ENCODE measurements at regions not wholly inside any gene's neighbourhood (a gene's known extent, or its start where the extent isn't known, plus 50 kb on each side); places are given as distances from the start of the nearest gene placed in this dataset.

GRCh38 chr2:88310787-88311186 is 140.6 kb downstream of the THNSL2 start:
- Histone ChIP-seq H3K27ac (ENCODE audit: low read length) (no peak overlapping the region), H3K9ac (ENCODE audit: low read length) (no peak overlapping the region), H3K79me2 (replicated peaks; ENCODE audit: insufficient read depth, low read length) (no peaks in the 10 kb centered on the region), H3K27me3 (ENCODE audit: insufficient read depth, low read depth, low read length) (no peaks in the 10 kb centered on the region), H3K4me2 (ENCODE audit: low read length) (no peak overlapping the region), H3K36me3 (ENCODE audit: insufficient read depth, low read length) (no peaks in the 10 kb centered on the region), H4K20me1 (ENCODE audit: insufficient read depth) (no peaks in the 10 kb centered on the region), H3K9me2 (ENCODE audit: insufficient read depth, low read length) (no peaks in the 10 kb centered on the region), H3K9me3 (ENCODE audit: low read length) (peaks cover 5% of the 10 kb centered on the region), H3F3A (ENCODE audit: insufficient read depth, low read length, poor library complexity, severe bottlenecking) (no peaks in the 10 kb centered on the region), H2AFZ (ENCODE audit: low read depth, low read length) (no peak overlapping the region), H3K4me3 (ENCODE audit: low read length) (no peak overlapping the region)
- no peak for TF ChIP-seq TAF1 (IDR thresholded peaks at IDR 0.05; ENCODE audit: low read depth)
- no peak for TF ChIP-seq POLR2AphosphoS5 (IDR thresholded peaks at IDR 0.05)
- no peak for TF ChIP-seq RAD21 (conservative IDR thresholded peaks at IDR 0.05)
- no peak for TF ChIP-seq EP300 (conservative IDR thresholded peaks at IDR 0.05; ENCODE audit: poor library complexity, severe bottlenecking)
- TF ChIP-seq SMC3 (conservative IDR thresholded peaks at IDR 0.05; ENCODE audit: poor library complexity) = no peak
- no peak for TF ChIP-seq CTCF (IDR thresholded peaks at IDR 0.05; ENCODE audit: poor library complexity, severe bottlenecking)
- TF ChIP-seq MXI1 (conservative IDR thresholded peaks at IDR 0.05; ENCODE audit: poor library complexity, severe bottlenecking) = no peak
- TF ChIP-seq EZH2 (IDR thresholded peaks at IDR 0.05; ENCODE audit: borderline replicate concordance, insufficient read depth, low read length, poor library complexity, severe bottlenecking) = no peak
- no peak for TF ChIP-seq REST (IDR thresholded peaks at IDR 0.05; ENCODE audit: borderline replicate concordance)

- no peak for TF ChIP-seq SMC3 (conservative IDR thresholded peaks at IDR 0.05; ENCODE audit: poor library complexity)
- no peak for TF ChIP-seq RAD21 (conservative IDR thresholded peaks at IDR 0.05)
- TF ChIP-seq EP300 (conservative IDR thresholded peaks at IDR 0.05; ENCODE audit: poor library complexity, severe bottlenecking) = no peak
- TF ChIP-seq POLR2AphosphoS5 (IDR thresholded peaks at IDR 0.05) = no peak
- TF ChIP-seq CTCF (IDR thresholded peaks at IDR 0.05; ENCODE audit: poor library complexity, severe bottlenecking) = no peak
- no peak for TF ChIP-seq TAF1 (IDR thresholded peaks at IDR 0.05; ENCODE audit: low read depth)
- no peak for TF ChIP-seq EZH2 (IDR thresholded peaks at IDR 0.05; ENCODE audit: borderline replicate concordance, insufficient read depth, low read length, poor library complexity, severe bottlenecking)
- no peak for TF ChIP-seq MXI1 (conservative IDR thresholded peaks at IDR 0.05; ENCODE audit: poor library complexity, severe bottlenecking)
- TF ChIP-seq REST (IDR thresholded peaks at IDR 0.05; ENCODE audit: borderline replicate concordance) = no peak
- Histone ChIP-seq H3F3A (ENCODE audit: insufficient read depth, low read length, poor library complexity, severe bottlenecking) (no peaks in the 10 kb centered on the region), H3K4me3 (ENCODE audit: low read length) (no peak overlapping the region), H3K9me2 (ENCODE audit: insufficient read depth, low read length) (no peaks in the 10 kb centered on the region), H3K27me3 (ENCODE audit: insufficient read depth, low read depth, low read length) (no peaks in the 10 kb centered on the region), H2AFZ (ENCODE audit: low read depth, low read length) (no peak overlapping the region), H3K36me3 (ENCODE audit: insufficient read depth, low read length) (no peaks in the 10 kb centered on the region), H3K9me3 (ENCODE audit: low read length) (peaks cover 5% of the 10 kb centered on the region), H3K9ac (ENCODE audit: low read length) (no peak overlapping the region), H3K4me2 (ENCODE audit: low read length) (no peak overlapping the region), H4K20me1 (ENCODE audit: insufficient read depth) (no peaks in the 10 kb centered on the region), H3K79me2 (replicated peaks; ENCODE audit: insufficient read depth, low read length) (no peaks in the 10 kb centered on the region), H3K27ac (ENCODE audit: low read length) (no peak overlapping the region)
Measured at GRCh38 chr2:88307817-88308216, 137.7 kb downstream of the THNSL2 start.
